KOPT-K1 (cell line): ENCODE measurements at regions not wholly inside any gene's neighbourhood (a gene's known extent, or its start where the extent isn't known, plus 50 kb on each side); places are given as distances from the start of the nearest gene placed in this dataset.

Experiments used
- H3K27ac ChIP-seq: fragments of 200-600 bp; sonication (generic); 2 replicates; pipeline ENCODE4 v1.5.1; 2016; ENCODE audit warnings: antibody characterized with exemption, mild to moderate bottlenecking, low read depth, low read length; ENCODE audit not compliant: poor library complexity, severe bottlenecking
- H3K36me3 ChIP-seq: fragments of 200-600 bp; sonication (generic); 2 replicates; pipeline ENCODE4 v1.5.1; 2017; ENCODE audit warnings: antibody characterized with exemption, mild to moderate bottlenecking, low read length, moderate library complexity; ENCODE audit not compliant: insufficient read depth
- H3K9me3 ChIP-seq: fragments of 200-600 bp; sonication (generic); 2 replicates; pipeline ENCODE4 v1.5.1; 2017; ENCODE audit warnings: antibody characterized with exemption, low read length, mild to moderate bottlenecking; ENCODE audit not compliant: insufficient read depth, poor library complexity, severe bottlenecking

GRCh38 chr15:39330061-39330460 lies 250.8 kb upstream of the THBS1 start:
- Histone ChIP-seq H3K36me3 (no peaks in the 10 kb centered on the region), H3K9me3 (no peaks in the 10 kb centered on the region), H3K27ac (no peak overlapping the region)

- H3K9me3 ChIP-seq = no peaks in the 10 kb centered on the region
- H3K36me3 ChIP-seq = no peaks in the 10 kb centered on the region
- no peak overlapping the region for H3K27ac ChIP-seq
Measured at GRCh38 chr15:39331584-39331983, 249.3 kb upstream of the THBS1 start.

GRCh38 chr15:39332846-39333245 lies 248.0 kb upstream of the THBS1 start:
- Histone ChIP-seq H3K27ac (no peak overlapping the region), H3K36me3 (no peaks in the 10 kb centered on the region), H3K9me3 (no peaks in the 10 kb centered on the region)

GRCh38 chr15:39333393-39333792 lies 247.5 kb upstream of the THBS1 start:
- Histone ChIP-seq H3K27ac (no peak overlapping the region), H3K36me3 (no peaks in the 10 kb centered on the region), H3K9me3 (no peaks in the 10 kb centered on the region)

- Histone ChIP-seq H3K9me3 (no peaks in the 10 kb centered on the region), H3K36me3 (no peaks in the 10 kb centered on the region), H3K27ac (no peak overlapping the region)
Measured at GRCh38 chr15:39333896-39334295, 247.0 kb upstream of the THBS1 start.

- Histone ChIP-seq H3K27ac (no peak overlapping the region), H3K9me3 (peaks cover 2% of the 10 kb centered on the region), H3K36me3 (no peaks in the 10 kb centered on the region)
Measured at GRCh38 chr15:39336926-39337325, 244.0 kb upstream of the THBS1 start.

GRCh38 chr15:39338251-39338650 lies 242.6 kb upstream of the THBS1 start:
- Histone ChIP-seq H3K36me3 (no peaks in the 10 kb centered on the region), H3K9me3 (peaks cover 14% of the 10 kb centered on the region)

GRCh38 chr15:39340903-39341645 lies 239.8 kb upstream of the THBS1 start:
- no peak overlapping the region for H3K27ac ChIP-seq
- H3K36me3 ChIP-seq = no peaks in the 10 kb centered on the region
- peaks cover 18% of the 10 kb centered on the region for H3K9me3 ChIP-seq

More at GRCh38 chr15:39338251-39338650, 242.6 kb upstream of the THBS1 start:
- H3K27ac ChIP-seq = no peak overlapping the region

GRCh38 chr15:39344662-39345141 lies 236.2 kb upstream of the THBS1 start:
- no peaks in the 10 kb centered on the region for H3K36me3 ChIP-seq
- no peak overlapping the region for H3K27ac ChIP-seq
- H3K9me3 ChIP-seq = peaks cover 18% of the 10 kb centered on the region

GRCh38 chr15:39345176-39345575 lies 235.7 kb upstream of the THBS1 start:
- H3K36me3 ChIP-seq = no peaks in the 10 kb centered on the region
- no peak overlapping the region for H3K27ac ChIP-seq
- H3K9me3 ChIP-seq = peaks cover 18% of the 10 kb centered on the region

- H3K36me3 ChIP-seq = no peaks in the 10 kb centered on the region
- H3K9me3 ChIP-seq = peaks cover 12% of the 10 kb centered on the region
- H3K27ac ChIP-seq = no peak overlapping the region
Measured at GRCh38 chr15:39347453-39347852, 233.4 kb upstream of the THBS1 start.

GRCh38 chr15:39350785-39351184 lies 230.1 kb upstream of the THBS1 start:
- H3K27ac ChIP-seq = no peak overlapping the region
- no peaks in the 10 kb centered on the region for H3K9me3 ChIP-seq
- no peaks in the 10 kb centered on the region for H3K36me3 ChIP-seq

GRCh38 chr15:39354189-39354588 lies 226.7 kb upstream of the THBS1 start:
- Histone ChIP-seq H3K27ac (no peak overlapping the region), H3K36me3 (no peaks in the 10 kb centered on the region), H3K9me3 (no peaks in the 10 kb centered on the region)

GRCh38 chr15:39357480-39358268 lies 223.2 kb upstream of the THBS1 start:
- no peaks in the 10 kb centered on the region for H3K36me3 ChIP-seq
- H3K9me3 ChIP-seq = no peaks in the 10 kb centered on the region
- no peak overlapping the region for H3K27ac ChIP-seq

- H3K36me3 ChIP-seq = no peaks in the 10 kb centered on the region
- H3K9me3 ChIP-seq = no peaks in the 10 kb centered on the region
- no peak overlapping the region for H3K27ac ChIP-seq
Measured at GRCh38 chr15:39358441-39359041, 222.3 kb upstream of the THBS1 start.
